Cerebellar cortex (tissue), 1 donor: ENCODE measurements at regions not wholly inside any gene's neighbourhood (a gene's known extent, or its start where the extent isn't known, plus 50 kb on each side); places are given as distances from the start of the nearest gene placed in this dataset.
"Not testable (repeated sequence)": the region's sequence is repeated elsewhere in the genome, so short reads cannot be mapped to it uniquely, and the experiment has no call there.

Experiments
- DNase-seq: peaks from one replicate; pipeline ENCODE4 v3.0.0-alpha.2; 2015; ENCODE audit warnings: low spot score

DNA sequence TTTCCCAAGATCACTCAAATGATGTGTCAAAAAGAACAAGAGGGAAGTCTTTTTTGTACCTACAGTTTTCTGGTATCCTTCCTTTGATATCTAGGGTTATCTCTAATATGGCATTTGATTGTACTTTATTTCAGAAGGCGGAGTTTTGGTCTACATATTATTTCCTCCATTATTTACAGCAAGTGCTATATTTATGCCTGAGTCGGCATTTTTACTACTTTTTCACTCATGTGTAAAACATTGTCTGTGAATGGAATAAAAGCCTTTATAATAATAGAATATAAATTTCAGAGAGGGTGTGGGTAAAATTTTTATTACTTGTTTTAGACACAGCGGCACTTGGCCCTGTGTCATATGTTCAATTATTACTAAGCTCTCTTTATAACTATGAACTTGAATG lies 398.4 kb downstream of the BCKDHB start:
- DNase-seq, result no peak

DNA sequence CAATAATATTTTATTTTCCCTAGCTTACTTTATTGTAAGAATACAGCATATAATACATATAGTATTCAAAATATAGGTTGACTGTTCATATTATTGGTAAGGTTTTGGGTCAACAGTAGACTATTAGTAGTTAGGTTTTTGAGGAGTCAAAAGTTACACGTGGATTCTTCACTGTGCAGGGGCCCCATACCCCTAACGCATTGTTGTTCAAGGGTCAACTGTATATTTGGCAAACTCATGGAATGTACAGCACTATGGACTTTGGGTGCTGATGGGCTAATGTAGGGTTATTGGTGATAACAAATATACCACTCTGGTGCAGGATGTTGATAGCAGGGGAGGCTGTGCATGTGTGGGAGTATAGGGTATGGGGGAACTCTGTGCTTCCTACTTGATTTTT lies 397.2 kb downstream of the BCKDHB start:
- DNase-seq, result no peak

DNA sequence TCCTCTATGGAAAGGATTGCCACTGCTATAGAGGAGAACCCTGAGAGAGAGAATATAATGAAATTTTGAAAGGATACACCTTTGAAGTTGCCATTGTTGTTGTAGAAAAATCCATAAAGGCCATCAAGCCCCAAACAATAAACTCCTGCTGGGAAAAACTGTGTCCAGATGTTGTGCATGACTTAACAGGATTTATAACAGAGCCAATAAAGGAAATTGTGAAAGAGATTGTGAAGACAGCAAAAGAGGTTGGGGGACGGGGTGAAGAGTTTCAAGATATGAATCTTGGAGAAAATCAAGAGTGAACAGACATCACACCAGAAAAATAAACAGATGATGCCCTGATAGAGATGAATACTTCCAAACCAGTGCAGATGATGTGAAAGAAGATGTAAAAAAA lies 396.4 kb downstream of the BCKDHB start:
- DNase-seq, result no peak

DNA sequence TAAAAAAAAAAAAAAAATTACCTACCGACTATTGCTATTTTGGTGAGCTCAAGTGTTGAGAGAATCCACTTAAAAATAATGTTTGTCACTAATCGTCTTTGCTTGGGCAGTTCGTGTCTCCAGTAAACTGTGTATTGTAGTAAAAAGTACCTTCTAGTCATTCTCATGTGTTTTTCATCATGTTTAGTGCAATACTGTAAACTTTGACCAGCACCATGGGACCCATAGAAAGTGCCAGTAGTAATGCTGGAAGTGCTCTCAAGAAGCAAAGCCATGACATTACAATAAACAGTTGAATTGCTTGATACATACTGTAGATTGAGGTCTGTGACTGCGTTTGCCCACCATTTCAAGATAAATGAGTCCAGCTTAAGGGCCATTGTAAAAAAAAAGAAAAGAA lies 395.2 kb downstream of the BCKDHB start:
- no peak for DNase-seq

DNA sequence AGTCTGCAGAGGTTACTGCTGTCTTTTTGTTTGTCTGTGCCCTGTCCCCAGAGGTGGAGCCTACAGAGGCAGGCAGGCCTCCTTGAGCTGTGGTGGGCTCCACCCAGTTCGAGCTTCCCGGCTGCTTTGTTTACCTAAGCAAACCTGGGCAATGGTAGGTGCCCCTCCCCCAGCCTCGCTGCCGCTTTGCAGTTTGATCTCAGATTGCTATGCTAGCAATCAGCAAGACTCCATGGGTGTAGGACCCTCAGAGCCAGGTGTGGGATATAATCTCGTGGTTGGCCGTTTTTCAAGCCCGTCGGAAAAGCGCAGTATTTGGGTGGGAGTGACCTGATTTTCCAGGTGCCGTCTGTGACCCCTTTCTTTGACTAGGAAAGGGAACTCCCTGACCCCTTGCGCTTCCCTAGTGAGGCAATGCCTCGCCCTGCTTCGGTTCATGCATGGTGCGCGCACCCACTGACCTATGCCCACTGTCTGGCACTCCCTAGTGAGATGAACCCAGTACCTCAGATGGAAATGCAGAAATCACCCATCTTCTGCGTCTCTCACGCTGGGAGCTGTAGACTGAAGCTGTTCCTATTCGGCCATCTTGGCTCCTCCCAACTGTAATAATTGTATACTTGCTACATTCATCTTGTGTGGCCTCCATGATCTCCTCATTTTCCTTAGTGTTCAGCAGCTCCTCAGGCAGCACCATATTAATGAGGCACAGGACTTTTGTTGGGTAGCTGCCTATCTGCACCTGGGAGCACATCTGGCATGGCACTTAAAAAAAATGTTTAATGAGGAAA lies 391.4 kb downstream of the BCKDHB start:
- not testable (repeated sequence) for DNase-seq

DNA sequence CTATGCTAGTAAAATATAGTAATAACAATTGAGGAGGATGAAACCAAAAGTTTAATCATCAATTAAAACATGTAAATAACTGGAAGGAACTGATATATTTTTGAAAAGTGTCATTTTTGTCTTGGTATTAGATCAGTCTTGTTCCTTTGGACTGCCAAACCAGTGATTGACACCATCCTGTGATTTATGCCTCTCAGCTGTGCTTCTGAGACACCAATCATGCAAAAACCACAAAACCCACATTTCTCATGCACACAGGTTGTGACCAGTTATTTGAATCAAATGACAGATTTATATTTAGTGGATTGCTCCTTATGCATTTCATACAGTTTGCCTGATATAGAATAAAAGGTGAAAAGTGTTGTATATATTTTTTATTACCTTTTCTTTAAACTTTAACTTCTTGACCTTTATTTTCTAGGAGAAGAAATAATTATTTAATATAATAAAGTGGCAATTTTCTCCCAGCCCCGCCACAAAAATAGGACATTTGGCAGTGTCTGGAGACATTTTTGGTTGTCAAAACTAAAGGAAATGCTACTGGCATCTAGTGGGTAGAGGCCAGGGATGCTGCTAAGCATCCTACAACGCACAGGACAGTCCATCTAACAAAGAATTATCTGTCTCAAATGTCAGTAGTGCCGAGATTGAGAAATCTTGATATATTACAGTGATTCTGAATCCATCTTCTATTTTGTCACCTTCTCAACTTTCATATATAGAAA lies 383.6 kb downstream of the BCKDHB start:
- no peak for DNase-seq

DNA sequence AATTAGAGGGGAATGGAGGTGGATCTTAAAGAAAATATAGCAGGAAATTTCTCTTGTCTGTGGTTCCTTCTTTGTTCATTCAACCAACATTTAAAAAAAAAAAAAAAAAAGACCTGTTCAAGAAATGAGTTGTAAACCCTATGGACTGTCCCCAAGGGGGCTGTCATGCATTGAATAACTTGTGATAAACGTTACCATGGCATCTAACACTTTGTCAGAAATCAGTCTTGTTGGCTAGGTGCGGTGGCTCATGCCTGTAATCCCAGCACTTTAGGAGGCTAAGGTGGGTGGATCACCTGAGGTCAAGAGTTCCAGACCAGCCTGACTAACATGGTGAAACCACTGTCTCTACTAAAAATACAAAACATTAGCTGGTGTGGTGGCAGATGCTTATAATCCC lies 381.7 kb downstream of the BCKDHB start:
- no peak for DNase-seq

DNA sequence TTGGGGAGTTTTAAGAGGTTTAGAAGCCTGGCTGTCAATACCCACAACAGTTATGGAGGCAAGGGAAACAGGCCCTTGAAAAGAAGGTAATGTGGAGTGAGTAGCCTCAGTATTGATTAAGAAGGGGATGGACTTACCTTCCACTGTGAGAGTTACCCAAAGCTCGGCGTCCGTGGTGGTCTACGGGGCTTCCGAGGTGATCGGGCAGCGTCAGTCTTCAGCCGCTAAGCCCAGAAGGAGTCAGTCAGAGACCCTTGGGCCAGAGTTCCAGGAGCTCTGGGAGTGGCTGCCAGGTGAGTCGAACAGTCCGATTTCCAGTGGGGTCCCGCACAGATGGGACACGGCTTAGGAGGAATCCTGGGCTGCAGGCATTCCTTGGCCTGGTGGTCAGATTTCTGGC lies 379.0 kb downstream of the BCKDHB start:
- DNase-seq, result not testable (repeated sequence)

DNA sequence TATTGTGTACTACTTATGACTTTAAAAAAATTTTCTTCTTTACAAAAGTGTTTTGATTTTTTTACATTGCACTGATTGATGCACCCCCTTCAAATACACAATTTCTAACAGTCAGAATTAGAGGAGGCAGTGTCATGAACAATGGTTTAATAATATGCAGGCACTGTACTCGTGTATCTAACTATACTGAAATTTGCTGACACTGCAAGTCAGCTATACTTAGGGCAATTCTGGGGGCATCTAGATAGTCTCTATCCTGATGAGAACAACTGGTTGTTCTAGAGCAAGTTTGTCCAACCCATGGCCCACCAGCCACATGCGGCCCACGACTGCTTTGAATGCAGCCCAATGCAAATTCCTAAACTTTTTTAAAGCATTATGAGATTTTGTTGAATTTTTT lies 375.6 kb downstream of the BCKDHB start:
- no peak for DNase-seq

DNA sequence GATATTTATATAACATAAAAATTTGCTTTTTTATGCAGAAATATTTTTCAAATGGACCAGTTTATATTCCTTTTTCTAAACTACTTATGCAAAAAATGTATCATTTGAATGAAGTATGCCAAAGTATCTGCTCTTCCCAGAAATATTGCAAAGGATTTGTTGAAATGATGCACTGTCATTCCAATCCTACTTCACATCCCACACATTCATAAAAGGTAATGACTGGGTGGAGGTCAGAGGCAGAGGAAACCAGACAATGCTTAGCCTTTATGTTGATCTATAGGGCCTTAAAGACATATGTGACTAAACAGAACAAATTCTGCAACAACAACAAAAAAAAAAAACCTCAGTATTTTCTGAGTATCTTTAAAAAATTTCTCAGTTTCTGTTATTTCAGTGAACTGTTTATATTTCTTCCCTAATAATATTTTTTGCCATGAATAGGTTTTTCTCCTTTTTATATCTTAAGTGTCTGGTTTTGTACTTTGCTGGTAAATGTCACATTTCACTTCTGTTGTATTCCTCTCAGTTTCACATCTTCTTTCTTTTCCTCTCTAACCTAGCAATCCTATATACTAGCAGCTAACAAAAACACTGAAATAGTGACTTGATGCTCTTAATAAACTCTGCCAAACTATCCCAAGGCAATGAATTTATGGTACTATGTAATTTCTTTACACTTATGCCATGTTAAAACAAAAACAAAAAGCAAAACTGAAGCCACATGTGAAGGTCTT lies 374.1 kb downstream of the BCKDHB start:
- DNase-seq, result no peak

DNA sequence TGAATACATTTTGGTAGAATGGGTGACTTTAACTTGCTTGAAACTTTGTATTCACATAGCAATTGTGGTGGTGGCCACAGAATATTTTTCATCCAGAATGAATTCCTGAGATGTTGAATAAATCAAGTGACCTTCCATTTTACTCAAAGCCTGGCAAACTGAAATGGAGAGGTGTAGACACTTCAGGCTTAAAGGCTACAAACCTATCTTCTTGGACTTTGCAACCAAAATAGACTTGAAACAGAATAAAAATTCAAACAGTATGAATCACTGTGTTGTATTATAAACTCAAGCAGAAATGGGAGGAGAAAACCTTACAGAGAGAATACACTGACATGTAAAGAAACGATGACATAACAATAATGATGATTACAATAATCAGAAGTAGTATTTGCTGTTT lies 371.6 kb downstream of the BCKDHB start:
- DNase-seq, result no peak

DNA sequence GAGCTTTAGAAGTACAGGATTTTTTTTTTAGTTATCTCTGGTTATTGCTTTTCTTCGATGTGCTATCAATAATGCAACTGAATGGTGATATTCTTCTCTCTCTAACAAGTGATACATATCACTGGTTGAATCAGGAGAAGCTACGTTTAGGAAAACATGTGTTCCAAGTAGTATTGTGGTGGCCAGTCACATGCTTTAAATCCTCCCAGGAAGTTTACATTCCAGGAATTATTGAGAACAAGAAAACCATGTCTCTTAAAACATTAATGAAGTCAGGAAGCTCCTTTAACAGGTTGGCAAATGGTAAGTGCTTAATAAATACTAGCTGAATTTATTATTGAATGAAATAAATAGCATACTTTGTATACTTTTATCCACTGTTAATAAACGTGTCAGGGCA lies 371.1 kb downstream of the BCKDHB start:
- no peak for DNase-seq

DNA sequence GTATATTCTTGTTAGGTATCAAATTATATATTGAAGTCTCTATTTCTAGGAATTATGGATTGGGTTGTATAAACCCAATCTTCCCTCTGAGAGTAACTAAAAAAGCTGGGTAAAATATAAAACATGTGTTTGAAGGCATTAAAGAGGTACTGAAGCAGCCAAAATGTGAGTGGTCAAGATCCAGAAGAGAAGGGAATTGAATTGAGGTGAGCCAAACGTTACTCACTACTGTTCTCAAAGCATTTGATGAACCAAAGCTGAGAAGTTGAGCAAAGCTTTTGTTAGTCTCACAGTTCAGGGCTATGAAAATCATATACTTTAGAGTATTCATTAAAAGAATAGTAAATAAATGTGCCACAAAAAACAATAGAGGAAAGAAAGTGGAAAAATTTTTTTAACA lies 365.8 kb downstream of the BCKDHB start:
- DNase-seq, result no peak

DNA sequence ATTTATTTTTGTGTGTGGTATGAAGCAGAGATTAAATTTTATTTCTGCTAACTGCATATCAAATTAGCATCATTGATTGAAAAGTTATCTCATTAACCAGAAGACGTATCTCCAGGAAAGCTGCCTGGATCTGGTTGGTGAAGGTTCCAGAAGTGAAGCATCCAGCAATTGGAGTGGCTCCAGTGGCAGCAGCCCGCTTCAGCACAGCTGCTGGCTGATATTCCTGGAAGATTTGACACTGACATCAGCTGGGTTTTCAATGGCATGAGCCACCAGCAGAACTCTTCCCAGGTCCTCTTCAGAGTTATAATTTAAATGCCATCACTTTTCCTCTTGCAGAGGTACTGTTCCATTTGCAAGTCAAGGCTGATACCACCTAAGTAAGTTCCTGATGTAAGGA lies 363.5 kb downstream of the BCKDHB start:
- DNase-seq, result no peak

DNA sequence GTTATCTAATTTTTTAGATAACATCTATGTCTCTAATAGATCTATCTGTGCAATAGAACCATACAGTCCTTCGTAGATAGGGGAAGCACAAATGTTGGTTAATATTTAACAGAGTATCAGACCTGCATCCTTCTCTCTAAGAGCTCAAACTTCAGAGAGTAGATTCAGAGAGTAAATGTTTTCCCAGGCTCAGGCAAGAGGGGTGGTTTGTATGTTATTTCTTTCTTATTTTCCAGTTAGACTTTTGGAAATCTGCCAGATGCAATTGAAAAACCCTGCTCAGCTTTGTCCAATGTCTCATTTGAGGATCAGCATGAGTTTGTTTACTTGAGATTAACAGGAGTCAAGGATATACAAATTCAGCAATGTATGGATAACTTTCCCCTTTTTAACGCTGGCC lies 361.9 kb downstream of the BCKDHB start:
- no peak for DNase-seq

DNA sequence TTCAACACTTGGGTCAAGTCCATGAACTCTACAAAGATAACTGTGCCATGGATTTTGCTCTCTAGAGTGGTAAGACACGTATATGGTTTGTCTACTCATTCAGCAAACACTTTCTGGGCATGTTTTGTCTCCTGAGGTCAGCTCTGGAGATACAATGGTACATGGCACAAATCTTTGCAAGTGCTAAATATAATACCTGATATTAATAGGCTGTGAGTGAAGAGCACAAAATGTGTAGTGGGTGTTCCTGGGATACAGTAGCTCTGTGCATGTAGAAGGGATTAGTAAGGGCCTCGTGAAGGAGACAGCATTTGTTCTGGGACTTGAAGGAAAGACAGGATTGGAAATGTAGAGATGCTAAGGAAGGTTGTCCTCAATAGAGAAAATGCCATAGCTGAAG lies 360.9 kb downstream of the BCKDHB start:
- no peak for DNase-seq

DNA sequence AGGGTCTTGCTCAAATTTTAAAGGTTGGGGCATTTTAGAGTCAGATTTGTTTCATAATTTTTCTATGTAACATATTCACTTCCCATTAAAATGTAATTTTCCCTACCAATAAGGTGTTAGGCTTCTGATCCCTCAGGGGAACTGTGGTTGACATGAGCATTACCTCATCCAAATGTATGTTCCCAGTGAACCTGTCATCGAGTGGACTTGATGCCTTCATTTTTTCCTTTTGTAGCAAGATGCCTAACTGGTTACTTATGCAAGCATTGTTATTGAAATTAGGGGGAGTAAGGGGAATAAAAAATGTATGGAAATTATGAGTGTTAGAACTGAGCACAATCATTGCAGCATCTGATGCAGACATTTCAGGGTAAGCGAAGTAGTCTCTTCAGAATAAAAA lies 360.5 kb downstream of the BCKDHB start:
- no peak for DNase-seq

DNA sequence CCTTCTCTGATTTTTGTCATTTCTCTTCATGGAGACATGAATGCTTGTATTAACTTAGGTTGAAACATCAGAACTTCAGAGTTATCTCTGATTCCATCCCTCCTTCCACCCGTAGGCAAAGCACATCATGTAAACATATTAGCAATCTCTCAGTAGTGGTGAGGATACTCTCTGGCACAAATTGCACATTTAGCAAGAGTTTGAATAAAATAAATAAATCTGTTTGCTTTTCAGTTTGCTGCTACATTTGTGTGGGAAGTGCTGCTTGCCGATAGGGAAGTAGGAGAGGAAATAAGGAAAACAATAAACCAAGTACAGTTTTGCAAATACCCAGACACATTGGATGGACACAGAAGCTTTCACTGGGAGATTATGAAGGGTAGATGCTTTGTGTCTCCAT lies 359.0 kb downstream of the BCKDHB start:
- DNase-seq, result no peak

DNA sequence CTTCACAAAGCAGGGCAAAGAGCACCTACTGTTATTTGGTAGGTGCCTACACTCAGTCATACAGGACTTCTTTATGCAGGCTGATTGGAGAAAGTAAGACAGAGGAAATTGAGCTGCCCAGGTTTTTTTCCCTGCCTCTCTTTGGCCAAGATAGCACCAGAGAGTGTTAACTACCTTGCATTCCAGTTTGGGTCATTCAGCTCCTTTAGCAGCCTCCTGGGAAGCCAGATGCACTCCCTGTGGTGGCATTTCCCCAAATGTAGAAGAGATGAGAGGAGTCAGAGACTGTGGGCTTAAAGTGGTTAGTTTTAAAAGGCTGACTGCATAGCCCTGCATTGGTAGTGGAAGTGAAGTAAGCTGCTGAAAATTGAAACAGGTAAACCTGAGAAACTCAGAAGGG lies 358.4 kb downstream of the BCKDHB start:
- no peak for DNase-seq

DNA sequence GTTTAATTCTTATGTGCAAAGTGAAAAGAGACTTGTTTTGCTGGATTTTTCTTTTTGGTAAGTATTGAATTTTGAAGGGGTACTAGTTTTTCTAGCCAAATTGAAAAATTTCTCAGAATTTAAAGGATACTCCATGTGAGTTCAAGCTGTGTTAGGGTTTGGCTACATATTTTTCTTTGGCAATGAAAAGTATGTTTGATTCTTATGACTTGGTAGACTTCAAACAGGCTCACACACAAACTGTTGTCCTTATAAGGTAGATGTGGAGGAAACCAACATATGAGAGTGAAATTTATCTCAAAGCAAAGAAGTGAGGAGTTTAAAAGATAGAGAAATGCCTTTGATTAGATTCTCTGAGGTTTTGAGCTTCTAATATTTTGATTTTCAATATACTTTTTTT lies 356.7 kb downstream of the BCKDHB start:
- DNase-seq, result no peak

DNA sequence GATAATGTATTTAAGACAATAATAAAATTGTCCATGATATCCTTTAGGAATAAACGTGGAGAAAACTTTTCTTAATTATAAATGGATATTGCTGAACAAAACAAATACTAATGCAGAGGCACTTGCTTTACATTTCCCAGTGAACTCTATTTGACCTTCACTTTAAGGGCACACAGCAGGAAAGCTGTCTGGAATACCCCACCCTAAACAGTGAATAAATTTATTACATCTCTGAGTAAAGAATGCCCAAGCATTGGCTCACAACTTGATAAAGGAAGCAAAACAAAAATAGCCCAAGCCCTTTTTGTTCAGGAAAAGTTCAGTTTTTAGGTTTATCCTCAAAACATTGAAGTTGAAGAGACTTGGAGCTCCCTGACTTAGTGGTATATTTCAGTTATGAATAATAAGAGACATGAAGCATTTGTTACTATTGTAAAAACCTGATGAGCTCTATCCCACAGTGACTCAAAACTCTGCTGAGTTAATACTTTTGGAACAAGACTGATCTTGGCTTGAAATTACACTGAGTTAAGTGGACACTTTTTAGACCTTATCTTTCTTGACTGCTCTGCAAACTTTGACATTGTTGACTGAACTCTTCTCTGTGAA lies 353.9 kb downstream of the BCKDHB start:
- no peak for DNase-seq

DNA sequence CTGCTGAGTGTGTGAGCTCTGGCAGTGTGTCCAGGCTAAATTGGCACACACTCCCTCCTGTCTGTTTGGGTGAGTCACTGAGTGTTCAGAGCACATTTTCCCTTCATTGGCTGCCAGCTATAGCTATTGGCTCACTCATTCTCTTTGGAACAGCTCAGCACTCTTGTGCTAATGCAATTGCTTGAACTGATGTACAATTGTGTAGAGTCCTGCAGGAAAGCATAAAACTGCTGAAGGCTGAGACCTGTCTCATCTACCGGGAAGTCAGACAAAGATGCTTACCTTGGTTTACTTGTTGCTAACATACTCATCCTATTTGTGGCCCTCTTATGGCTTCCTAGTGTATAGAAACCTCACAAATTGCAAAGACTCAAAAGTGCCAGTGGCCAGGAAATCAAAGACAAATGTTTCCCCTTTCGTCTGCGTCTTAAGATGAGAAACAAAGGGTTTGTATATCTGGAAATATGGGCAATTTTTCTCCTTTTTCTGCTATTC lies 351.0 kb downstream of the BCKDHB start:
- peak; percentile 97 for DNase-seq
